Caco-2 (cell line): ENCODE measurements at regions not wholly inside any gene's neighbourhood (a gene's known extent, or its start where the extent isn't known, plus 50 kb on each side); places are given as distances from the start of the nearest gene placed in this dataset.

Experiments used
- BruUV-seq: library from RNA; stranded (reverse); fragments of 400-500 nt; replicated peaks from 2 replicates; lab custom pipeline; 2021; lab: Mats Ljungman, UMichigan
- CTCF ChIA-PET: fragments of 300-600 bp; sonication (Branson Sonifier 250); formaldehyde crosslinking; loops from one replicate; lab custom pipeline; 2022; ENCODE audit warnings: antibody characterized with exemption; lab: Charles Lee
- POLR2A ChIA-PET: fragments of 300-600 bp; sonication (Branson Sonifier 250); formaldehyde crosslinking; loops from one replicate; lab custom pipeline; 2022; ENCODE audit warnings: antibody characterized with exemption; lab: Charles Lee
- DNase-seq, 2 experiments: peaks; one replicate each; pipeline versions ENCODE4 v3.0.0 to v3.0.0-alpha.2; 2020 to 2022
- H3K27me3 ChIP-seq: replicated peaks from 2 replicates; pipeline ENCODE4 v1.6.0; 2011; ENCODE audit warnings: low read length; ENCODE audit not compliant: control insufficient read depth, insufficient read depth
- H3K36me3 ChIP-seq: 2 replicates; pipeline ENCODE4 v1.5.1; 2011; ENCODE audit warnings: low read length; ENCODE audit not compliant: control insufficient read depth, insufficient read depth
- H3K4me1 ChIP-seq: fragments of 250-450 bp; sonication (Bioruptor Pico); 2 replicates; pipeline ENCODE4 v1.5.1; 2020; ENCODE audit warnings: mild to moderate bottlenecking
- H3K4me3 ChIP-seq: 2 replicates; pipeline ENCODE4 v1.5.1; 2011; ENCODE audit warnings: low read depth, mild to moderate bottlenecking, control low read depth, low read length
- H3K9me3 ChIP-seq: fragments of 250-450 bp; sonication (Bioruptor Pico); 2 replicates; pipeline ENCODE4 v1.5.1; 2020; ENCODE audit warnings: mild to moderate bottlenecking, moderate library complexity
- H3K27ac Mint-ChIP-seq: one replicate; pipeline ENCODE4 v1.8.0; 2022; ENCODE audit warnings: mixed read lengths; ENCODE audit not compliant: unreplicated experiment
- H3K27me3 Mint-ChIP-seq: one replicate; pipeline ENCODE4 v1.8.0; 2022; ENCODE audit warnings: mixed read lengths; ENCODE audit not compliant: insufficient read depth, unreplicated experiment
- H3K36me3 Mint-ChIP-seq: one replicate; pipeline ENCODE4 v1.8.0; 2022; ENCODE audit warnings: mild to moderate bottlenecking, mixed read lengths; ENCODE audit not compliant: insufficient read depth, unreplicated experiment
- H3K4me1 Mint-ChIP-seq: one replicate; pipeline ENCODE4 v1.8.0; 2022; ENCODE audit warnings: low read depth, mixed read lengths; ENCODE audit not compliant: unreplicated experiment
- H3K4me3 Mint-ChIP-seq: one replicate; pipeline ENCODE4 v1.8.0; 2022; ENCODE audit warnings: mild to moderate bottlenecking, moderate library complexity, mixed read lengths; ENCODE audit not compliant: unreplicated experiment
- H3K9me3 Mint-ChIP-seq: one replicate; pipeline ENCODE4 v1.8.0; 2022; ENCODE audit warnings: mixed read lengths; ENCODE audit not compliant: unreplicated experiment
- intact Hi-C: fragments of 100-400 bp; cut with micrococcal nuclease; formaldehyde crosslinking; loops from one replicate; pipeline ENCODE4 v1.10.0; 2022; ENCODE audit not compliant: unreplicated experiment
- TF ChIP-seq, protein P1 (sequence below), 2 experiments: fragments of 200-600 bp in 1 of 2; IDR thresholded peaks; 1 replicate in 1 of 2; 2 replicates in 1 of 2; pipeline versions ENCODE4 v1.5.1 to v1.8.0; 2011 to 2022; ENCODE audit warnings: antibody characterized with exemption in 1 of 2, control low read depth in 1 of 2, inconsistent platforms in 1 of 2, low read depth in 1 of 2, low read length in 1 of 2, mild to moderate bottlenecking in 1 of 2, moderate library complexity in 1 of 2; ENCODE audit not compliant: insufficient read depth in 1 of 2, severe bottlenecking in 1 of 2, unreplicated experiment in 1 of 2

DNA sequence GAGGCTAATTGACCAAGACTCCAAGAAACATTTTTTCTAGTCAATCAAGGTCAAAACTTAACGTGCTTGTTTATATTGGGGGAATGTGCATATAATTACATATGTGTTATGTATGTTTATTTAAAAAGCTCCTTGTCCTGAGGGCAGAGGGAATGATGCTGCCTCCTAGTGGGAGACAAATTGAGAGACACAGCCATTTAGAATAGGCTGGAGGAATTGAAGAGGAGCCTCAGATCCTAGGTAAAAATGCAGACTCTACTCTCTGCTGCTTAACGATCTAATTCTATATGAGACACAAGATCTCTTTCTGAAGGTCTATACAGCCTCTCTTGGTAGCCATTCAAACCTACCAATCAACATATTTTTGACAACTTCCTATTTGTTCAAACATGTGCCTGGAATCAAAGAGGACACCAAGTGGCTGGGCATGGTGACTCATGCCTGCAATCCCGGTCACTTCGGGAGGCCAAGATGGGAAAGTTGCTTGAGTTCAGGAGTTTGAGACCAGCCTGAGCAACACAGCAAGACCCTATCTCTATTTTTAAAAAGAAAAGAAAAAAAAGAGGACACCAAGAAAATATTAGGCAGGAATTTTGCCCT lies 136.6 kb upstream of the ZNF648 start:
- TF ChIP-seq, protein P1, sequence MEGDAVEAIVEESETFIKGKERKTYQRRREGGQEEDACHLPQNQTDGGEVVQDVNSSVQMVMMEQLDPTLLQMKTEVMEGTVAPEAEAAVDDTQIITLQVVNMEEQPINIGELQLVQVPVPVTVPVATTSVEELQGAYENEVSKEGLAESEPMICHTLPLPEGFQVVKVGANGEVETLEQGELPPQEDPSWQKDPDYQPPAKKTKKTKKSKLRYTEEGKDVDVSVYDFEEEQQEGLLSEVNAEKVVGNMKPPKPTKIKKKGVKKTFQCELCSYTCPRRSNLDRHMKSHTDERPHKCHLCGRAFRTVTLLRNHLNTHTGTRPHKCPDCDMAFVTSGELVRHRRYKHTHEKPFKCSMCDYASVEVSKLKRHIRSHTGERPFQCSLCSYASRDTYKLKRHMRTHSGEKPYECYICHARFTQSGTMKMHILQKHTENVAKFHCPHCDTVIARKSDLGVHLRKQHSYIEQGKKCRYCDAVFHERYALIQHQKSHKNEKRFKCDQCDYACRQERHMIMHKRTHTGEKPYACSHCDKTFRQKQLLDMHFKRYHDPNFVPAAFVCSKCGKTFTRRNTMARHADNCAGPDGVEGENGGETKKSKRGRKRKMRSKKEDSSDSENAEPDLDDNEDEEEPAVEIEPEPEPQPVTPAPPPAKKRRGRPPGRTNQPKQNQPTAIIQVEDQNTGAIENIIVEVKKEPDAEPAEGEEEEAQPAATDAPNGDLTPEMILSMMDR (IDR thresholded peaks at IDR 0.05; ENCODE audit: insufficient read depth in 1 of 2, low read depth in 1 of 2, low read length in 1 of 2, severe bottlenecking in 1 of 2, unreplicated experiment in 1 of 2), result no peak
- POLR2A ChIA-PET, result no interaction called here
- CTCF ChIA-PET, result no interaction called here
- no peak overlapping the region for H3K27ac Mint-ChIP-seq
- H3K9me3 Mint-ChIP-seq, result no peaks in the 10 kb centered on the region
- no peaks in the 10 kb centered on the region for H3K36me3 ChIP-seq
- DNase-seq, result no peak
- H3K4me3 Mint-ChIP-seq, result no peak overlapping the region
- H3K9me3 ChIP-seq, result no peaks in the 10 kb centered on the region
- no peaks in the 10 kb centered on the region for H3K27me3 Mint-ChIP-seq
- H3K4me3 ChIP-seq, result no peak overlapping the region
- intact Hi-C loops, result no loop called here
- H3K4me1 Mint-ChIP-seq, result peaks cover 26% of the 10 kb centered on the region
- H3K4me1 ChIP-seq, result peaks cover 35% of the 10 kb centered on the region
- H3K36me3 Mint-ChIP-seq, result no peaks in the 10 kb centered on the region
- BruUV-seq, result no TSS peak
- no peaks in the 10 kb centered on the region for H3K27me3 ChIP-seq

DNA sequence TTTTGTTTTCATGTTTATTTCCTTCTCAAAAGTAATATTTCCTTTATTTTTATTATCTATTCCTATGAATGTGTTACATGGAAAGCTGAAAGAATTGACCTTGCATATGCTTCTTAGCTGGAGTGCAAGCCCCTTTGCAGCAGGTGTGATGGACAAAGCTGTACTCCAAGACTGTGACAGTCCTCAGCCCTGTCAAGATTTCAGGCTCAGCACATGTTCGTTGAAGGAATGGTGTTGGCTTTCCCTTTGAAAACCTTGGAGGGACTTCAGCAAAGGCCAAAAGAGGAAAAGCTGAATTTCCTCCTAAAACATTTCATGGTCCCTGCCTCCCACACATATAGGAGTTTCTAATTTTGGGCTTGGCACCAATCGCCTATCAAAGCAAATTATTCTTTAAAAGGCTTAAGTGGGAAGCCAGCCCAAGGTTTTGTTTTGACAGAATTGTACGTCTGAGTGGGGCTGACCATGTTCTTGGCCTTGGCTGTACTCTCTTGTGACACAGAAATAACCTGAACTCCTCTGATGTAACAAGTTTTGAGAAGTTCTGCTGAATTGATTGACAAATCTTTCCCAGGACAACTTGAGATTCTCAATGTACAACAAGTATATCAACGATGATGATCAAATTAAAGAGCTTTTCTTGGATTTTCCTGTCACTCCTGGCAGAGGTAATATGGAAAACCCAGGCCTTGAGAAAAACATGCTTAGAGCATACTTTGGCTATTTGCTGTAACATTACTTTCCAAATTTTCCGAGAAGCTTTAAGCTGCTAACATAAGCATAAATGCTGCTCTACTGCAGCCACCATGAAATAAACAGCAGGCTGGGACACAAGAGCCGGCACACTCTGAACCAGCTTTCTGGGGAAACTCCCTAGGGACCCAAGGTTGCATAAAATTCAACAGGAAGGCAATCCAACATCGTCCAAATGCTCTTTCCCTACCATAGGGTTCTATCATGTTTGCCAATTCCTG lies 135.7 kb upstream of the ZNF648 start:
- TF ChIP-seq, protein P1 (IDR thresholded peaks at IDR 0.05; ENCODE audit: insufficient read depth in 1 of 2, low read depth in 1 of 2, low read length in 1 of 2, severe bottlenecking in 1 of 2, unreplicated experiment in 1 of 2), result no peak
- H3K4me1 Mint-ChIP-seq, result peaks cover 26% of the 10 kb centered on the region
- H3K4me1 ChIP-seq, result peaks cover 28% of the 10 kb centered on the region
- no peaks in the 10 kb centered on the region for H3K9me3 ChIP-seq
- no peaks in the 10 kb centered on the region for H3K27me3 Mint-ChIP-seq
- no peaks in the 10 kb centered on the region for H3K36me3 Mint-ChIP-seq
- no peaks in the 10 kb centered on the region for H3K36me3 ChIP-seq
- intact Hi-C loops, result no loop called here
- POLR2A ChIA-PET, result no interaction called here
- no peak overlapping the region for H3K4me3 ChIP-seq
- BruUV-seq, result no TSS peak
- H3K27ac Mint-ChIP-seq, result no peak overlapping the region
- CTCF ChIA-PET, result no interaction called here
- no peak for DNase-seq
- no peaks in the 10 kb centered on the region for H3K9me3 Mint-ChIP-seq
- H3K4me3 Mint-ChIP-seq, result no peak overlapping the region
- H3K27me3 ChIP-seq, result no peaks in the 10 kb centered on the region

DNA sequence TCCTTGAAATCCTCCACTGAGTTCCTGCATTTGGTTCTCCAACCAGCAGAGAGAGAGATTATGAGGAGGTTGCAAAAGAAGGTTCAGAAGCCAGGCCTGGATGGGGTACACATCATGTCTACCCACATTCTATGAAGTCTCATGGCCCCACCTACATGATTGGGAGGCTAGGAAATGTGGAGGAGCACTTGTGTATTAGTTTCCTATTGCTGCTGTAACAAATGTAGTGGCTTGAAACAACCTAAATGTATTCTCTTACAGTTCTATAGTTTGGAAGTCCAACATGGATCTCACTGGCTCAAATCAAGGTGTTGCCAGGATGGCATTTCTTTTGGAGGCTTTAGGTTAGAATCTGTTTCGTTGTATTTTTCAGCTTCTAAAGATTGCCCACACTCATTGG lies 134.2 kb upstream of the ZNF648 start:
- no peak overlapping the region for H3K27ac Mint-ChIP-seq
- H3K27me3 Mint-ChIP-seq, result no peaks in the 10 kb centered on the region
- ChIA-PET POLR2A (no interaction called here), CTCF (no interaction called here)
- intact Hi-C loops, result no loop called here
- no peak overlapping the region for H3K4me3 ChIP-seq
- H3K4me1 Mint-ChIP-seq, result peaks cover 17% of the 10 kb centered on the region
- peaks cover 14% of the 10 kb centered on the region for H3K4me1 ChIP-seq
- no peaks in the 10 kb centered on the region for H3K9me3 ChIP-seq
- H3K27me3 ChIP-seq, result no peaks in the 10 kb centered on the region
- TF ChIP-seq, protein P1 (IDR thresholded peaks at IDR 0.05; ENCODE audit: insufficient read depth in 1 of 2, low read depth in 1 of 2, low read length in 1 of 2, severe bottlenecking in 1 of 2, unreplicated experiment in 1 of 2), result no peak
- H3K9me3 Mint-ChIP-seq, result no peaks in the 10 kb centered on the region
- no peak for DNase-seq
- no peaks in the 10 kb centered on the region for H3K36me3 Mint-ChIP-seq
- H3K36me3 ChIP-seq, result no peaks in the 10 kb centered on the region
- H3K4me3 Mint-ChIP-seq, result no peak overlapping the region
- BruUV-seq, result no TSS peak
